Activated T-cell treated with anti-CD3 and anti-CD28 coated beads, Interleukin-2, amount 50 U/mL, for 72 hours (primary cell): ENCODE measurements at regions not wholly inside any gene's neighbourhood (a gene's known extent, or its start where the extent isn't known, plus 50 kb on each side); places are given as distances from the start of the nearest gene placed in this dataset.
A peak's percentile ranks its signal among the peaks of the same experiment; 100 is the strongest.
"Not testable (repeated sequence)": the region's sequence is repeated elsewhere in the genome, so short reads cannot be mapped to it uniquely, and the experiment has no call there.

Source experiments
- ATAC-seq, 2 donors: fragments of 150-1000 bp; cut with Tn5 transposase; replicated peaks in 1 of 2; 2 replicates each; pipeline ENCODE4 v1.10.0; 2021; ENCODE audit warnings: moderate library complexity in 2 of 2, mild to moderate bottlenecking in 1 of 2
- DNase-seq, 2 donors: peaks; one replicate each; pipeline ENCODE4 v3.0.0; 2021 to 2022; ENCODE audit warnings: mixed read lengths in 1 of 2
- H3K27ac Mint-ChIP-seq: one replicate; pipeline ENCODE4 v1.8.0; 2022; ENCODE audit warnings: mild to moderate bottlenecking, moderate library complexity, mixed read lengths
- H3K27me3 Mint-ChIP-seq: one replicate; pipeline ENCODE4 v1.8.0; 2022; ENCODE audit warnings: low read depth, mixed read lengths
- H3K36me3 Mint-ChIP-seq, 2 donors: one replicate each; pipeline ENCODE4 v1.8.0; 2022; ENCODE audit warnings: mixed read lengths in 2 of 2, mild to moderate bottlenecking in 1 of 2; ENCODE audit not compliant: insufficient read depth in 2 of 2
- H3K4me1 Mint-ChIP-seq: one replicate; pipeline ENCODE4 v1.8.0; 2022; ENCODE audit warnings: low read depth, mixed read lengths
- H3K4me3 Mint-ChIP-seq, 2 donors: one replicate each; pipeline ENCODE4 v1.8.0; 2022; ENCODE audit warnings: mild to moderate bottlenecking in 2 of 2, mixed read lengths in 2 of 2, moderate library complexity in 2 of 2
- H3K9me3 Mint-ChIP-seq, 2 donors: one replicate each; pipeline ENCODE4 v1.8.0; 2022; ENCODE audit warnings: mixed read lengths in 2 of 2

DNA sequence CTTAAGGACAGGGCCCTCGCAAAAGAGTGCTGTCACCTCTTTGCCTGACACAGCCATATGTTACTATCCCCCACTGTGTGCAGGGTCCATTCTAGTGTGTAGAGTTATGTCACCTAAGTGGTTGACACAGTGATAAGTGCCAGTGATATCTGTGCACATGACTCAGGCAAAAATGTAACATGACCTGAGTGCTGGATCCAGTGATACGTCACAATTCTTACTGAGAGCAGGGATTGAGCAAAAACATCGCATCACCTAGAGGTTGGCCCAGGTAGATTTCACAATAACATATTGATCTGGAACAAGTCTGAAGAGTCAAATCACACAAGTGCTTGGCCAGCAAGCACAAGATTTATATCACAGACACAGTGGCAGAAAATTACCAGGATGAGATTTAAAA lies 100.5 kb upstream of the BPY2B start:
- H3K27ac Mint-ChIP-seq, H3K27me3 Mint-ChIP-seq, H3K4me1 Mint-ChIP-seq, H3K36me3 Mint-ChIP-seq, H3K9me3 Mint-ChIP-seq, DNase-seq, ATAC-seq, H3K4me3 Mint-ChIP-seq: not testable (repeated sequence)

DNA sequence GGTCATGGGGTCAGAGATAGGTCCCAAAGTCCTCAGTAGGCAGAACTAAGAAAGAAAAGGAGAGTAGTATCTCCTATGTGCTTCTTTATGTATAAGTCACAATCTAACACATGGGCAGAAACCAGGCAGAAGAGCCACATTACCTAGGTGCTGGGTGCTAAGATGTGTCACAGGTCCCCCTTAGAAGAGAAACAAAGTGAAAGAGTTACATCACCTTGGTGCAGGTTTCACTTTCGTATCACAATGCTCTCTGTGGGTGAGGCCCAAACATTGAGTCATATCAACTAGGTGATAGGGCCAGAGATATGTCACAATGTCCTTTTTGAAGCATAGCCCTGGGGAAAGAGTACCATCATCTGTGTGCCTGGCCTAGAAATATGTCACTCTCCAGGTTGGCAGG lies 96.1 kb upstream of the BPY2B start:
- H3K27ac Mint-ChIP-seq, DNase-seq, H3K9me3 Mint-ChIP-seq, H3K27me3 Mint-ChIP-seq, H3K36me3 Mint-ChIP-seq, H3K4me1 Mint-ChIP-seq, H3K4me3 Mint-ChIP-seq: not testable (repeated sequence)
- peak in 1 of 2 donors; percentile 94 for ATAC-seq

DNA sequence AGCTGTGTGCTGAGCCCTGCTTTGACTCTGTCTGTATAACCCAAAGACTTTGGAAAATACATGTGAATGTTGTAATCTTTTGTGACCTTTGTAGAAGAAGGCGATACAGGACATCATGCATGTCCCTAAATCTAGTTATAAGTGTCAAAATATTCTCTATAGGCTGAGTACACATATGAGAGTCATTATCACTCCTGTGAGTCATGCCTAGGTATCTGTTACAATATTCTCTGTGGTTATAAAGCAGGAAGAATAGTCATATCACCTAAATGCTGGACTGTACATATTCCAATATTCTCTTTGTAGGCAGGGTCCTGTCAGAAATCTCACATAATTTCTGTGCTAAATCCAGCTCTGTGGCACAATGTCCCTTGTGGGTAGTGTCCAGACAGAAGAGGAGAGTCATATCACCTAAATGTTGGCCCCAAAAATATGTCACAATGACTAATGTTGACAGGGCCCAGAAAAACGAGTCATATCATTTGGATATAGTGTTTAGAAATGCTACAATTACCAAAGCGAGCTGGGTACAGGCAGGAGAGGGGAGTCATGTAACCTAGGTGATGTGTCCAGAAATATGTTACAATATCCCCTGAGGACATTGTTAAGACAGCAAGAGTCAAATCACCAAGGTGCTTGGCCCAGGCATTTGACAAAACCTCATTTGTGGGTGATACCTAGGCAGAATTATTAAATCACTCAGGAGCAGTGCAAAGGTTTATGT lies 80.4 kb upstream of the BPY2B start:
- not testable (repeated sequence) for H3K9me3 Mint-ChIP-seq, H3K27ac Mint-ChIP-seq
- ATAC-seq = peak in 1 of 2 donors; percentile 55

DNA sequence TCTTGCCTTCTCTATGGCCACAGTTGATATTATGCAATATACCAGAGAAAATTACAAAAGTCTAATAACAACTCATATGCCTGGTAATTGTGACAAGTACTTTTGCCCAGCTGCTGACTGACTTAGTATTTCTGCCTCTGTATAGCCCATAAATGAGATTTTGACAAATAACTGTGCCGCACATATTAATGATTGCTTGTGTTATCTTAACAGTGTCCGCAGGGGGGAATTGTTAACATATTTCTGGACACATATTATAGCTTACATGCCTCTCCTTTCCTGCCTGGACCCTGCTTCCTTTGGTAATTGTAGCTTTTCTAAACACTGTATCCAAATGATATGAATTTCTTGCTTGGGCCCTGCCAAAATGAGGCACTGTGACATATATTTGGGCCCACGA lies 69.0 kb upstream of the BPY2B start:
- not testable (repeated sequence) for H3K4me3 Mint-ChIP-seq, DNase-seq, H3K9me3 Mint-ChIP-seq, ATAC-seq, H3K27me3 Mint-ChIP-seq, H3K4me1 Mint-ChIP-seq, H3K27ac Mint-ChIP-seq, H3K36me3 Mint-ChIP-seq

More for the DNA sequence above, 80.4 kb upstream of the BPY2B start:
- H3K36me3 Mint-ChIP-seq, H3K27me3 Mint-ChIP-seq, H3K4me3 Mint-ChIP-seq, DNase-seq, H3K4me1 Mint-ChIP-seq: not testable (repeated sequence)

DNA sequence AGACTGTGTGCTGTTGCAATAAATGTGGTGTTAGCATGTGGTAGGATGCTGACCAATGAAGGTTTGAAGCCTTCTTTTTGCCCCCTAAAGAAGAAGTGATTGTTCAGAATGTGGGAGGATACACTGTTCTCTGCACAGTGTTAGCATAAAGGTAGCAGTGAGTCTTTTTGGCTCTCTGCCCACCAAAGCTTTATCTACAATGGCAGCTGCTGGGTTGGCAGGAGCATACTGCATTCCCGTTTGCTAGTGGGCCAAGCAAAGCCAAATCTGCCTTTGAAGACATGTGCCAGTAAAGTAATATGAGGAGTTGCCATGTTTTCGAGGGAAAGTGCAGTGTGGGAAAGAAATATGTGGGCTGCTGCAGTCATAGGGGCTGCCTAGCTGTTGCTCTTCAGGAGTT lies 56.4 kb upstream of the BPY2B start:
- H3K27me3 Mint-ChIP-seq, ATAC-seq: not testable (repeated sequence)

More for the DNA sequence above, 56.4 kb upstream of the BPY2B start:
- not testable (repeated sequence) for H3K9me3 Mint-ChIP-seq, H3K36me3 Mint-ChIP-seq, H3K4me1 Mint-ChIP-seq, DNase-seq, H3K4me3 Mint-ChIP-seq, H3K27ac Mint-ChIP-seq
